ENCODE measurements at regions not wholly inside any gene's neighbourhood (a gene's known extent, or its start where the extent isn't known, plus 50 kb on each side); places are given as distances from the start of the nearest gene placed in this dataset.
A peak's percentile ranks its signal among the peaks of the same experiment; 100 is the strongest.
"Not testable (repeated sequence)": the region's sequence is repeated elsewhere in the genome, so short reads cannot be mapped to it uniquely, and the experiment has no call there.

DNA sequence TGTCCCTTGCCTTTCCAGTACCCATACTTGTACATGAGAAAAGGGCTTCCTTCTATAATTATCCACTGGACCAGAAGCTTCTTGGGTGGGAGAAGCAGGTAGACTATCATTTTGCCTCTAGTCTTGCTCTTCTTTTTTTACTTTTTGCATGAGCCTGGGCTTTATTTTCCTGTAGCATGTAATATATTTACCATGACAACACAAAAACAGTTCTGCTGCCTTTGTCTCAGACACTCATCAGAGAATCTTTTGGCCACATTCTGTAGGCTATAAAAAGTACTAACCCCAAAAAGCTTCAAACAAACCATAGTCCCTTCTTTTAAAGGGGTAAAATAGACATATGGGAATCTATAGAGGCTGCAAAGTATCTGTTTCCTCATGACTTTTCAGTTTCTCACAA is 339.2 kb upstream of the PIK3R1 start:
- intact Hi-C loops (cut with DNase I), result no loop called here
- H3K27ac ChIP-seq (ENCODE audit: low read length), result no peak overlapping the region
- DNase-seq, result no peak
- no peaks in the 10 kb centered on the region for H3K4me1 ChIP-seq (ENCODE audit: control insufficient read depth, insufficient read depth, low read length)
- no peaks in the 10 kb centered on the region for H3K27me3 ChIP-seq (ENCODE audit: control insufficient read depth, insufficient read depth)
- ATAC-seq, result no peak
- no peak overlapping the region for H3K4me3 ChIP-seq (ENCODE audit: low read length)
- H3K9me3 ChIP-seq (ENCODE audit: control insufficient read depth, low read length), result no peaks in the 10 kb centered on the region

DNA sequence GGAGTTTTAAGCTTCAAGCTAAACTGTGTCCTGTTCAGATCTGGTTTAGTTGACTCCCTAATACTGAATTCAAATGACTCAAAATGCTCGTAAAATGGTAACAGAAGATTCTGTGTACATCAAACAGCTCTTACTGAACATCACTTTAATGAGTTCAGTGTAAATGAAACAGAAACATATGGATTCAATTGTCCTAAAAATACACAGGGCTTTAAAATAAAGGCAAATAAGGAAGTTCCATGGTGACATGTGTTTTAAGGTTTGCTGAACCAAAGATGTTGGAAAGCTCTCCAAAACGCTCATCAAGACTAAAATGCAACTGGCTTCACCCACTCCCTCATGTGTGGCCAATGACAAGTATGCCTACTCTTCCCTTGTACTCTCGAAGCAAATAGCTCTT is 340.0 kb upstream of the PIK3R1 start:
- H3K4me3 ChIP-seq (ENCODE audit: low read length), result no peak overlapping the region
- no peak for DNase-seq
- no peaks in the 10 kb centered on the region for H3K4me1 ChIP-seq (ENCODE audit: control insufficient read depth, insufficient read depth, low read length)
- no peak overlapping the region for H3K27ac ChIP-seq (ENCODE audit: low read length)
- H3K9me3 ChIP-seq (ENCODE audit: control insufficient read depth, low read length), result no peaks in the 10 kb centered on the region
- ATAC-seq, result no peak
- no peaks in the 10 kb centered on the region for H3K27me3 ChIP-seq (ENCODE audit: control insufficient read depth, insufficient read depth)
- intact Hi-C loops (cut with DNase I), result no loop called here
- 88% methylated on average over 3 of the region's 3 CpGs for WGBS

DNA sequence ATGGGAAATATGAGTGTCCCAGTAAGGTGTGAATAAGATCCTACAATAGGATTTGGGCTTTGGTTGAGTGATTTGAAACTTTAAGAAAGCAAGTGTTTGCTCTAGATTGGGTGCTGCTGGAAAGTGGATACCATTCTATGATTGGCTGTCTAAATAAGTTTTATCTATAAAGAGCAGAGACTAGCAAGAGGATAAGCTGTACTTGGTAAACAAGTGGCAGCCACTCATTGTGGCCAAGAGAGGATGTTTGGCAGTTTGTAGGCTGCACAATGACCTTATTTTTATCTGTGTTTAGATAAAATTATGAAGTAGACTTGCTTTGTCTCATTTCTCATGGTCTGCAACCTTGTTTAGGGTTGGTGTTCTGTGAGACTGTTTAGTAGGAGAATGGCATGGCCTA is 341.6 kb upstream of the PIK3R1 start:
- Histone ChIP-seq H3K4me3 (ENCODE audit: low read length) (no peak overlapping the region), H3K27me3 (ENCODE audit: control insufficient read depth, insufficient read depth) (no peaks in the 10 kb centered on the region), H3K27ac (ENCODE audit: low read length) (no peak overlapping the region), H3K9me3 (ENCODE audit: control insufficient read depth, low read length) (no peaks in the 10 kb centered on the region), H3K4me1 (ENCODE audit: control insufficient read depth, insufficient read depth, low read length) (no peaks in the 10 kb centered on the region)
- DNase-seq (no peak), ATAC-seq (peak in 1 of 2 donors; percentile 44)
- intact Hi-C loops (cut with DNase I), result no loop called here

DNA sequence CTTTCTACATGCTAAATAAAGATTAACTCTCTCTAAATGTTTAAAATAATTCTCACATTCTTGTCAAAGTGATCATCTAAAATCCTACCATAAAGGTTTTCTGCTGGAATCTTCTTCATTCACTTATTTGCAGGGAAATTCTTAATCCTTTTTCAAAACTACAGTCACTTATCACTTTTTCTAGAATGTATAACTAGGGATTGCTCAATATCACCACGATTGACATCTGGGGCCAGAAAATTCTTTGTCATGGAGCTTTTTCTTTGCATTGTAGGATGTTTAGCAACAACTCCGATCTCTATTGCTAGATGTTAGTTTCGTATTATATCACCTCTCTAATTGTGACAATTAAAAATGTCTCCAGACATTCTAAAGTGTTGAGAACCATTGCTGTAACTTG is 344.9 kb upstream of the PIK3R1 start:
- H3K9me3 ChIP-seq (ENCODE audit: control insufficient read depth, low read length), result no peaks in the 10 kb centered on the region
- no peak overlapping the region for H3K4me3 ChIP-seq (ENCODE audit: low read length)
- intact Hi-C loops (cut with DNase I), result no loop called here
- 74% methylated on average over 3 of the region's 3 CpGs for WGBS
- no peaks in the 10 kb centered on the region for H3K27me3 ChIP-seq (ENCODE audit: control insufficient read depth, insufficient read depth)
- no peaks in the 10 kb centered on the region for H3K4me1 ChIP-seq (ENCODE audit: control insufficient read depth, insufficient read depth, low read length)
- no peak for ATAC-seq
- DNase-seq, result no peak
- H3K27ac ChIP-seq (ENCODE audit: low read length), result no peak overlapping the region

DNA sequence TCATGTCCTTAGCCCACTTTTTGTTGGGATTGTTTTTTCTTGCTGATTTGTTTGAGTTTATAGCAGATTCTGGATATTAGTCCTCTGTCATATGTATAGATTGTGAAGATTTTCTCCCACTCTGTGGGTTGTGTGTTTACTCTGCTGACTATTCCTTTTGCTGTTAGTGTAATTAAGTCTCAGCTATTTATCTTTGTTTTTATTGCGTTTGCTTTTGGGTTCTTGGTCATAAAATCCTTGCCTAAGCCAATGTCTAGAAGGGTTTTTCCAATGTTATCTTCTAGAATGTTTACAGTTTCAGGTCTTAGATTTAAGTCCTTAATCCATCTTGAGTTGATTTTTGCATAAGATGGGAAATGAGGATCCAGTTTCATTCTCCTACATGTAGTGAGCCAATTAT is 351.2 kb upstream of the PIK3R1 start:
- intact Hi-C loops (cut with DNase I); H3K4me3 ChIP-seq (ENCODE audit: low read length); H3K4me1 ChIP-seq (ENCODE audit: control insufficient read depth, insufficient read depth, low read length); H3K9me3 ChIP-seq (ENCODE audit: control insufficient read depth, low read length); H3K27me3 ChIP-seq (ENCODE audit: control insufficient read depth, insufficient read depth); ATAC-seq; DNase-seq; H3K27ac ChIP-seq (ENCODE audit: low read length): not testable (repeated sequence)
- 50% methylated on average over 1 of the region's 1 CpG for WGBS

DNA sequence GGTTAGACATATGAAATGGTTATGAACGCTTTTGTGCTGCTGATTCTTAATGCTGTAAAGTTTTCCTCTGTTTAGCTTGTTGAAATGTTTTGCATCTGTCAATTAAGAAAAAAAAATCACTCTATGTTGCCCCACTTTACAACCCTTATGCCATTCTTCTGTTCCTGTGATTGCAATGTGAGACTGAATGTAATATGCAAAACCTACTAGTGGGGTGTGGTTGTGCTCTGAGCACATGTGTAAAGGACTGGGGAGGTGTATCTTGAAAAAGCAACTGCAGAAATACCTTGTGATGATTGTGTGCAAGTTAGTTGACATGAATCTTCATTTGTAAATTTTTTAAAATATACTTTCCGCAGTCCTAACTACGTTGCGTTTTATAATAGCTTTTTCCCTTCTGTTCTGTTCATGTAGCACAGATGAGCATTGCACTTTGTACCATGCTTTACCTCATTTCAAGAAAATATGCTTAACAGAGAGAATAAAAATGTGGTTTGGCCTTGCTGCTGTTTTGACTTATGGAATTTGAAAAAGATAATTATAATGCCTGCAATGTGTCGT is 357.0 kb upstream of the PIK3R1 start:
- 95% methylated on average over 5 of the region's 5 CpGs for WGBS
- H3K9me3 ChIP-seq (ENCODE audit: control insufficient read depth, low read length), result no peaks in the 10 kb centered on the region
- intact Hi-C loops (cut with DNase I), result no loop called here
- ATAC-seq (no peak), DNase-seq (no peak)
- H3K4me3 ChIP-seq (ENCODE audit: low read length), result no peak overlapping the region
- H3K27me3 ChIP-seq (ENCODE audit: control insufficient read depth, insufficient read depth), result no peaks in the 10 kb centered on the region
- H3K4me1 ChIP-seq (ENCODE audit: control insufficient read depth, insufficient read depth, low read length), result no peaks in the 10 kb centered on the region
- no peak overlapping the region for H3K27ac ChIP-seq (ENCODE audit: low read length)

DNA sequence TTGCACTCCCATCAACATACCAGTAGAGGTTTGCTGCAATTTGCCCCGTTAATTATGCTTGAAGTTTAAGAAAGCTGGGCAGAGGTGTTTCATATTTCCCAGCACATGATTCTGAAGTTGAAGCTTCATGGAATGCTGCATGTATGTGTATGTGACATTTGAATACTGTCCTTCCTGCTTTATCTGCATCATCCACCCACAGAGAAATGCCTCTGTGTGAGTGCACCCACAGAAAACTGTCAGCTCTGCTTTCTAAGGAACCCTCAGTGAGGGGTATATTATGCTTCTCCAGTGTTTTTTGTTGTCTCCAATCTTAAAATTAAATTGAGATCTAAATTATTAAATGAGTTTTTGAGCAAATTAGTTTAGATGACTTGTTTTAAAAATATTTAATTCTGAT is 358.1 kb upstream of the PIK3R1 start:
- Histone ChIP-seq H3K27ac (ENCODE audit: low read length) (no peak overlapping the region), H3K4me3 (ENCODE audit: low read length) (no peak overlapping the region), H3K27me3 (ENCODE audit: control insufficient read depth, insufficient read depth) (no peaks in the 10 kb centered on the region), H3K4me1 (ENCODE audit: control insufficient read depth, insufficient read depth, low read length) (no peaks in the 10 kb centered on the region), H3K9me3 (ENCODE audit: control insufficient read depth, low read length) (no peaks in the 10 kb centered on the region)
- no peak for DNase-seq
- no peak for ATAC-seq
- 91% methylated on average over 1 of the region's 1 CpG for WGBS
- intact Hi-C loops (cut with DNase I), result no loop called here

DNA sequence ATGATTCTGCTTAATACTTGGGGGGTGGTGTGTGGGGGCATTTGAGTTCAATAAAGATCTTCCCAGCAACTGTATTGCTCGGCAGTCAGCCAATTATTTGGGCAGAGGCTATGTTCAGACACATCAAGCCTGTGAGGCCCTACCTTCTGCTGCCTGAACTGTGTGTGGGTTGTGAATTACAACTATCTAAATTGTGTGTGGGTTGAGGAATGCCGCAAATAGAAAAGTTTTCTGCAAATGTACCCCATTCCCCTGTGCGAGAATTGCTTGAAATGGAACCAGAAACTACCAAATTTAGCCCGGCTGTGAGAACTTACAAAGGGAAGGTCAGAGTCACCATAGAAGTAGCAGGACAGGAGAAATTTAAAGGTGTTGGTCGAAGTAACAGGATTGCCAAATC is 360.0 kb upstream of the PIK3R1 start:
- no peaks in the 10 kb centered on the region for H3K9me3 ChIP-seq (ENCODE audit: control insufficient read depth, low read length)
- H3K27me3 ChIP-seq (ENCODE audit: control insufficient read depth, insufficient read depth), result no peaks in the 10 kb centered on the region
- peaks cover 1% of the 10 kb centered on the region for H3K4me1 ChIP-seq (ENCODE audit: control insufficient read depth, insufficient read depth, low read length)
- intact Hi-C loops (cut with DNase I), result no loop called here
- no peak for ATAC-seq
- no peak for DNase-seq
- WGBS, result 80% methylated on average over 5 of the region's 5 CpGs
- no peak overlapping the region for H3K4me3 ChIP-seq (ENCODE audit: low read length)
- H3K27ac ChIP-seq (ENCODE audit: low read length), result no peak overlapping the region

DNA sequence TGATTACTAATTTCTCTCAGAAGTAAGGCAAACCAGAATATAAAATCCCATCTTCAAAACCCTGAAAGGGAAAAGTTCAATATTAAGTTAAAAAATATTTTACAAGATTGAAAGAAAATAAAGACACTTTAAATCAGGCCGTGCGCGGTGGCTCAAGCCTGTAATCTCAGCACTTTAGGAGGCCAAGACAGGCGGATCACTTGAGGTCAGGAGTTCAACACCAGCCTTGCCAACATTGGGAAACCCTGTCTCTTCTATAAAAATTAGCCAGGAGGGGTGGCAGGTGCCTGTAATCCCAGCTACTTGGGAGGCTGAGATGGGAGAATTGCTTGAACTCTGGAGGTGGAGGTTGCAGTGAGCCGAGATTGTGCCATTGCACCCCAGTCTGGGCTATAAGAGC is 364.6 kb upstream of the PIK3R1 start:
- H3K27ac ChIP-seq (ENCODE audit: low read length); H3K4me1 ChIP-seq (ENCODE audit: control insufficient read depth, insufficient read depth, low read length); ATAC-seq; H3K27me3 ChIP-seq (ENCODE audit: control insufficient read depth, insufficient read depth); H3K4me3 ChIP-seq (ENCODE audit: low read length); intact Hi-C loops (cut with DNase I); H3K9me3 ChIP-seq (ENCODE audit: control insufficient read depth, low read length): not testable (repeated sequence)
- WGBS, result 88% methylated on average over 5 of the region's 5 CpGs
- peak in 1 of 3 donors; percentile 8 for DNase-seq

DNA sequence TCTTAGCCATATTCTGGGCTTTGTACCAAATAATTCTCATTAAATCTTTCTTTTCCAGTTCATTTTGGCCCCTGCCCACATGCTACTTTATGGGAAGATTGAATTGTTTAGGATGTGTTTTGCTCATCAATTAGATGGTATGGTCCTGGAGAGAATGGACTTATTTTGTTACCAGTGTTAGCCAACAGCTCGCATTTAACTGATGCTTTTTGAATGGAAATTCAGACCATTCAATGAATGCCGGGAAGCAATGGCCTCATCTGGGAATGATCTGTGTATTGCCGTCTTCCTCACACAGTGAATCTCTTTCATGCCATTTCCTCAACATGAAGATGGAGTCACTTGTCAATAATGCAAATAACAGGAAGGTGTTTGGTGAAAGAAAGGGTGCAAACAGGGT is 370.6 kb upstream of the PIK3R1 start:
- Histone ChIP-seq H3K4me3 (ENCODE audit: low read length) (no peak overlapping the region), H3K9me3 (ENCODE audit: control insufficient read depth, low read length) (no peaks in the 10 kb centered on the region), H3K27ac (ENCODE audit: low read length) (no peak overlapping the region), H3K4me1 (ENCODE audit: control insufficient read depth, insufficient read depth, low read length) (no peaks in the 10 kb centered on the region), H3K27me3 (ENCODE audit: control insufficient read depth, insufficient read depth) (no peaks in the 10 kb centered on the region)
- whole genome bisulfite sequencing, result 89% methylated on average over 3 of the region's 3 CpGs
- DNase-seq (no peak), ATAC-seq (no peak)
- intact Hi-C loops (cut with DNase I), result no loop called here

DNA sequence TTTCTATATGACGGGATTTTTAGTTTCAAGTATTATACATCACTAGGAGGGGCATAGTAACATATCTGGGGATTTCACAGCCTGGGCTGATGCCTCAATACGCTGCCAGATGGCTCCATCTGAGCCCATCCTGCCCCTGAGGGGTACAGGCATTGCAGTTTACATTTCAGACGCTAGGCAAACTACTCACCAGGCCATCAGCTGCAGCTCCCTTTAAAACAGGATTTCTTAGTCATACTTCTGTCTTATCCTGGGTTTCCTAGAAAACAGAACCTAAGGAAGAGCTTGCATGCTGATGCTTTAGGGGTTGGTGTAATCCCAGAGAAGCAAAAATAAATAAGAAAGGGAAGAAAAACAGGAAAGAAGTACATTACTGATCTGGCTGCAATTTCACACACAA is 372.8 kb upstream of the PIK3R1 start:
- intact Hi-C loops (cut with DNase I), result no loop called here
- H3K27me3 ChIP-seq (ENCODE audit: control insufficient read depth, insufficient read depth), result no peaks in the 10 kb centered on the region
- no peak overlapping the region for H3K27ac ChIP-seq (ENCODE audit: low read length)
- no peaks in the 10 kb centered on the region for H3K9me3 ChIP-seq (ENCODE audit: control insufficient read depth, low read length)
- DNase-seq (no peak), ATAC-seq (no peak)
- 77% methylated on average over 3 of the region's 3 CpGs for WGBS
- no peaks in the 10 kb centered on the region for H3K4me1 ChIP-seq (ENCODE audit: control insufficient read depth, insufficient read depth, low read length)
- no peak overlapping the region for H3K4me3 ChIP-seq (ENCODE audit: low read length)

DNA sequence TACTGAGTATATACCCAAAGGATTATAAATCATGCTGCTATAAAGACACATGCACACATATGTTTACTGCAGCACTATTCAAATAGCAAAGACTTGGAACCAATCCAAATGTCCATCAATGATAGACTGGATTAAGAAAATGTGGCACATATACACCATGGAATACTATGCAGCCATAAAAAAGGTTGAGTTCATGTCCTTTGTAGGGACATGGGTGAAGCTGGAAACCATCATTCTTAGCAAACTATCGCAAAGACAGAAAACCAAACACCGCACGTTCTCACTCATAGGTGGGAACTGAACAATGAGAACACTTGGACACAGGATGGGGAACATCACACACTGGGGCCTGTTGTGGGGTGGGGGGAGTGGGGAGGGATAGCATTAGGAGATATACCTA is 378.3 kb upstream of the PIK3R1 start:
- intact Hi-C loops (cut with DNase I); H3K27ac ChIP-seq (ENCODE audit: low read length); H3K4me3 ChIP-seq (ENCODE audit: low read length); H3K4me1 ChIP-seq (ENCODE audit: control insufficient read depth, insufficient read depth, low read length); DNase-seq; H3K9me3 ChIP-seq (ENCODE audit: control insufficient read depth, low read length); H3K27me3 ChIP-seq (ENCODE audit: control insufficient read depth, insufficient read depth); ATAC-seq: not testable (repeated sequence)
- WGBS, result 94% methylated on average over 3 of the region's 3 CpGs

Data from right cardiac atrium (tissue), 5 donors.